Mesendoderm (in vitro differentiated cells): ENCODE measurements at regions not wholly inside any gene's neighbourhood (a gene's known extent, or its start where the extent isn't known, plus 50 kb on each side); places are given as distances from the start of the nearest gene placed in this dataset.
"Not testable (repeated sequence)": the region's sequence is repeated elsewhere in the genome, so short reads cannot be mapped to it uniquely, and the experiment has no call there.

Source experiments
- DNase-seq: peaks from one replicate; pipeline ENCODE4 v3.0.0; 2013
- H2AK5ac ChIP-seq: 2 replicates; pipeline ENCODE4 v1.6.1; 2013; ENCODE audit warnings: low read length, inconsistent platforms
- H2BK120ac ChIP-seq: 2 replicates; pipeline ENCODE4 v1.6.1; 2013; ENCODE audit warnings: low read depth, mild to moderate bottlenecking, low read length, moderate library complexity, mixed read lengths
- H2BK15ac ChIP-seq: replicated peaks from 2 replicates; pipeline ENCODE4 v1.6.1; 2013; ENCODE audit warnings: low read depth, mild to moderate bottlenecking, moderate library complexity
- H2BK5ac ChIP-seq: 2 replicates; pipeline ENCODE4 v1.6.1; 2013; ENCODE audit warnings: low read length, inconsistent platforms
- H3K18ac ChIP-seq: 2 replicates; pipeline ENCODE4 v1.6.1; 2013; ENCODE audit warnings: mild to moderate bottlenecking, low read length, mixed read lengths
- H3K23ac ChIP-seq: one replicate; pipeline ENCODE4 v1.6.1; 2013; ENCODE audit warnings: low read length
- H3K27ac ChIP-seq: 2 replicates; pipeline ENCODE4 v1.5.1; 2013; ENCODE audit warnings: low read depth, mild to moderate bottlenecking, inconsistent platforms, low read length, moderate library complexity
- H3K27me3 ChIP-seq: 2 replicates; pipeline ENCODE4 v1.6.1; 2013; ENCODE audit warnings: low read length, control low read depth, mild to moderate bottlenecking, inconsistent platforms; ENCODE audit not compliant: insufficient read depth, poor library complexity
- H3K36me3 ChIP-seq: 2 replicates; pipeline ENCODE4 v1.6.1; 2013; ENCODE audit warnings: low read length, inconsistent platforms; ENCODE audit not compliant: control insufficient read depth, insufficient read depth
- H3K4ac ChIP-seq: one replicate; pipeline ENCODE4 v1.6.1; 2013; ENCODE audit warnings: low read depth, mild to moderate bottlenecking, low read length, moderate library complexity
- H3K4me1 ChIP-seq: 2 replicates; pipeline ENCODE4 v1.6.1; 2013; ENCODE audit warnings: low read depth, low read length, inconsistent platforms; ENCODE audit not compliant: control insufficient read depth
- H3K4me2 ChIP-seq: 2 replicates; pipeline ENCODE4 v1.6.1; 2013; ENCODE audit warnings: low read length
- H3K4me3 ChIP-seq: 2 replicates; pipeline ENCODE4 v1.5.1; 2013; ENCODE audit warnings: mild to moderate bottlenecking, low read length
- H3K56ac ChIP-seq: one replicate; pipeline ENCODE4 v1.6.1; 2013; ENCODE audit warnings: low read length
- H3K79me1 ChIP-seq: 2 replicates; pipeline ENCODE4 v1.6.1; 2013; ENCODE audit warnings: low read length, inconsistent platforms
- H3K79me2 ChIP-seq: 2 replicates; pipeline ENCODE4 v1.6.1; 2013; ENCODE audit warnings: mild to moderate bottlenecking, low read length; ENCODE audit not compliant: control insufficient read depth, insufficient read depth
- H3K9ac ChIP-seq: 2 replicates; pipeline ENCODE4 v1.6.1; 2013; ENCODE audit warnings: low read length, inconsistent platforms
- H4K5ac ChIP-seq: one replicate; pipeline ENCODE4 v1.6.1; 2013; ENCODE audit warnings: low read length
- H4K8ac ChIP-seq: one replicate; pipeline ENCODE4 v1.6.1; 2013; ENCODE audit warnings: low read depth, mild to moderate bottlenecking, control low read depth, low read length, moderate library complexity
- WGBS: extraction: QIAGEN DNeasy Blood & Tissue Kit; methylation state at CpG from one replicate; pipeline ENCODE4 v1.1.7; 2013; ENCODE audit warnings: low lambda C conversion rate, missing lambda C conversion rate; ENCODE audit not compliant: insufficient coverage; ENCODE audit errors: extremely low coverage; 5-methylcytosine and 5-hydroxymethylcytosine counted together

DNA sequence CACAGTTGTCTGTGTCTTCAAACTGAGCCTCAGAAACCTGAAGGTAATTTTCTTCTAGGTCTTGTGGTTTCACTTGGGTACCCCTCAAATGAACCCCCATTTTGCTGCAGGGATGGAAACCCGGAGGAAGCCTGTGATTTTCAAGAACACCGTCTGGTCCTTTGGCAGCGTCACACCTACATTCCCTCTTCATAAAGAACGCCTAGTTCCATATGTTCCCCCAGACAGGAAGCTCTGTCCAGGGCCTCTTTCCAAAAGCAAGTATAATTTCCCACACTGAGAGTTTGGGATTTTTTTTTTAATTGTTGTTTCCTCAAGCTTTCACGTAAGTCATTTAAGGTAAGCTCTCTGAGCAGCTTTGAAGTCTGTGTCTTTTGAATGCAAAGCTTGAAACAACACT is 515.0 kb downstream of the TMEM114 start:
- Histone ChIP-seq H3K79me2 (no peaks in the 10 kb centered on the region), H3K23ac (no peak overlapping the region), H3K4ac (no peak overlapping the region), H3K9ac (no peak overlapping the region), H3K4me3 (no peak overlapping the region), H3K79me1 (no peaks in the 10 kb centered on the region), H2BK15ac (no peak overlapping the region), H2BK5ac (no peak overlapping the region), H3K27ac (no peak overlapping the region), H2BK120ac (no peak overlapping the region), H4K8ac (no peak overlapping the region), H3K36me3 (no peaks in the 10 kb centered on the region), H3K27me3 (no peaks in the 10 kb centered on the region), H4K5ac (no peak overlapping the region), H3K4me2 (no peak overlapping the region), H3K56ac (no peak overlapping the region), H3K4me1 (no peaks in the 10 kb centered on the region), H2AK5ac (no peak overlapping the region), H3K18ac (no peak overlapping the region)
- DNase-seq: no peak
- no CpG with 5 or more reads among the region's 5 CpGs for WGBS

DNA sequence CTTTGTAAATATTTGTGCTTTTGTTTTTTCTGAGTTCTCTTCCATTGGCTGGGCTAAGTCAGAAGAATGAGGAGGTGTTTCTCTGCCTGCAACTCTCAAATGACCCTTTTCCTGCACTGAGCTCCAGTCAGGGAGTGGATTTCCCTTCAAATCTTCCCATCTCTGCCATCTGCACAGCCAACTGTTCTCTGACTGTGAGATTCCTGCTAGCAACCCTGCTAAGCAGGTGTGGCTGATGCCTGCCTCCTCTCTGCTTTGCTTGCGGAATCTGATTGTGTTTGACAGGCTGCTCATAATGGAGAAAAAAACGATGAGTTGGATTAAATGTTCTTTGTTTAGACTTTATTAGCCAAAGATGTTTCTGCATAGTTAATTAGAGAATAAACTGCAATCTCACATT is 519.8 kb downstream of the TMEM114 start:
- Histone ChIP-seq H3K4ac (no peak overlapping the region), H3K4me2 (no peak overlapping the region), H2BK5ac (no peak overlapping the region), H3K79me2 (no peaks in the 10 kb centered on the region), H3K9ac (no peak overlapping the region), H3K27me3 (no peaks in the 10 kb centered on the region), H3K36me3 (no peaks in the 10 kb centered on the region), H3K79me1 (no peaks in the 10 kb centered on the region), H3K18ac (no peak overlapping the region), H4K5ac (no peak overlapping the region), H2BK15ac (no peak overlapping the region), H3K56ac (no peak overlapping the region), H2BK120ac (no peak overlapping the region), H3K27ac (no peak overlapping the region), H3K4me1 (no peaks in the 10 kb centered on the region), H3K4me3 (no peak overlapping the region), H2AK5ac (no peak overlapping the region), H3K23ac (no peak overlapping the region), H4K8ac (no peak overlapping the region)
- WGBS: no CpG with 5 or more reads among the region's 2 CpGs
- no peak for DNase-seq

DNA sequence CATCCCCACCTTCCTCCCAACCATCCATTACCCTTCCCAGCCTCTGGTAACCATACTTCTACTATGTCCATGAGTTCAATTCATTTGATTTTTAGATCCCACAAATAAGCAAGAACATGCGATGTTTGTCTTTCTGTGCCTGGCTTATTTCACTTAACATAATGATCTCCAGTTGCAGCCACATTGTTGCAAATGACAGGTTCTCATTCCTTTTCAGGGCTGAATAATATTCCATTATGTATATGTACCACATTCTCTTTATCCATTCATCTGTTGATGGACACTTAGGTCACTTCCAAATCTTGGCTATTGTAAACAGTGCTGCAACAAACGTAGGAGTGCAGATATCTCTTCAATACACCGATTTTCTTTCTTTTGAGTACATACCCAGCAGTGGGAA is 522.1 kb downstream of the TMEM114 start:
- not testable (repeated sequence) for H3K4ac ChIP-seq, H4K8ac ChIP-seq, H3K9ac ChIP-seq, DNase-seq, H3K56ac ChIP-seq, H3K4me1 ChIP-seq, H3K79me2 ChIP-seq, H4K5ac ChIP-seq, H3K18ac ChIP-seq, H3K4me2 ChIP-seq, H2AK5ac ChIP-seq, H2BK15ac ChIP-seq, H3K27ac ChIP-seq, H3K23ac ChIP-seq, H3K79me1 ChIP-seq, H3K36me3 ChIP-seq, H2BK5ac ChIP-seq, H3K4me3 ChIP-seq, H2BK120ac ChIP-seq, H3K27me3 ChIP-seq
- WGBS: no CpG with 5 or more reads among the region's 3 CpGs

DNA sequence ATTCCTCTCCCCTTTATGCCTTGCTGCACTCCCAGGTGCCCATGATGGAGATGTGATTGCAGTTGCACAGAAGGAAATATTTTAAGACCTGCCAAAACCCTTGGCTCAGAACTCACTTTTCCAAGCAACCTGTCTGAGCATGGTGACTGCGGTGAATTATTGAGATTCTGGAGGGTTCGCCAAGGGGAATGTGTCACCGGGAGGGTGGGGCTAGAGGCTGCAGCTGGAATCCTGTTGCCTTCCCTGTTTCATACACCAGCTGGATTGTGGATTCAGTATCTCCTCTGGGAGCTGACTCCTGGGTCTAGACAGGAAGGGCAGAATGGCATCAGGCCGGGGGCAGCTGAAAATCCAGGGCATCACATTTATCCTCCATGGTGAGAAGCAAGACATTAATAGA is 527.2 kb downstream of the TMEM114 start:
- Histone ChIP-seq H3K79me2 (no peaks in the 10 kb centered on the region), H2BK5ac (no peak overlapping the region), H2AK5ac (no peak overlapping the region), H3K23ac (no peak overlapping the region), H3K79me1 (no peaks in the 10 kb centered on the region), H3K18ac (no peak overlapping the region), H3K9ac (no peak overlapping the region), H2BK15ac (no peak overlapping the region), H3K4me3 (no peak overlapping the region), H4K8ac (no peak overlapping the region), H3K27ac (no peak overlapping the region), H3K4me1 (no peaks in the 10 kb centered on the region), H4K5ac (no peak overlapping the region), H3K4me2 (no peak overlapping the region), H2BK120ac (no peak overlapping the region), H3K56ac (no peak overlapping the region), H3K27me3 (no peaks in the 10 kb centered on the region), H3K36me3 (no peaks in the 10 kb centered on the region), H3K4ac (no peak overlapping the region)
- DNase-seq: peak; percentile 18
- no CpG with 5 or more reads among the region's 4 CpGs for WGBS

DNA sequence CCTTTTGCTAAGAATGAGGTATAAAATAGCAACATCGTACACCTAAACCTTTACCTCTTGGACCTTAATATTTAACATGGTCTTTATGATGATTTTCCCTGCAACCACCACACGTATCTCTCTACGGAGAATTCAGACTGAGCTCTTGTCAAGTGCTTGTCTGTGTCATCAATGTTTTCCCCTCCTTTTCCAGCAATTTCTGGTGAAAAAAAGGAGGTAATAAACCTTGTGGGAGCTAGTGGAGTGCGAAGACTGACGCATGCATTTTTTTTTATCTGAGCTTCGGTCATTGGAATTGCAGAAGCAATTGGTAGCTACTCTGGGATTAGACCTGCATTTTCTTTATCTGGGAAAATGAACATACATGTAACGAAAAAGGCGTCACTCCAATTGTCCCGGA is 527.6 kb downstream of the TMEM114 start:
- H3K27ac ChIP-seq: no peak overlapping the region
- WGBS: no CpG with 5 or more reads among the region's 9 CpGs
- H3K36me3 ChIP-seq: no peaks in the 10 kb centered on the region

DNA sequence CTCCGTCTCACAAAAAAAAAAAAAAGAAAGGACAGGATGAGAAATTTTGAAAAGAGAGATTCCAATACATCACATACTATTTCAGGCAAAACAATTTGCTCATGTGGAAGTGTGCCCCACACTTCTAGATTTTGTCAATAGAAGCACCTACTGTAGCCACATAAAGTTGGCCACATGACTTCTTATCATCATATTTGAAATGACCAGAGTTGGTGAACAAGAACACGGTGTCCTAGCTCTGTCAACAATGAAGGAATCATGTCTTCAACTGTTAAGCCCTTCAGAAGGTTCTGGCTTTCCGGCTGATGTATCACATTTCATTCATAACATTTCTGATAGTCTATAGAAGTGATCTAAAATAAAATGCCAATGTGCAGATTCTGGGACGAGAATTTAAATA is 534.5 kb downstream of the TMEM114 start:
- WGBS: no CpG with 5 or more reads among the region's 4 CpGs
- H2BK5ac ChIP-seq: no peak overlapping the region
- H2BK15ac ChIP-seq: no peak overlapping the region
- no peak overlapping the region for H4K5ac ChIP-seq
- no peak overlapping the region for H3K4ac ChIP-seq
- no peak overlapping the region for H3K23ac ChIP-seq
- no peak overlapping the region for H3K4me3 ChIP-seq
- H3K27me3 ChIP-seq: no peaks in the 10 kb centered on the region
- H3K27ac ChIP-seq: no peak overlapping the region
- H3K79me1 ChIP-seq: no peaks in the 10 kb centered on the region
- H4K8ac ChIP-seq: no peak overlapping the region
- H2AK5ac ChIP-seq: no peak overlapping the region
- H3K4me1 ChIP-seq: no peaks in the 10 kb centered on the region
- no peak overlapping the region for H3K18ac ChIP-seq
- no peak overlapping the region for H3K4me2 ChIP-seq
- no peak overlapping the region for H3K9ac ChIP-seq
- no peaks in the 10 kb centered on the region for H3K79me2 ChIP-seq
- H2BK120ac ChIP-seq: no peak overlapping the region
- no peak for DNase-seq
- no peaks in the 10 kb centered on the region for H3K36me3 ChIP-seq
- no peak overlapping the region for H3K56ac ChIP-seq

More for the DNA sequence above, 527.6 kb downstream of the TMEM114 start:
- H3K23ac ChIP-seq: no peak overlapping the region
- H3K4ac ChIP-seq: no peak overlapping the region
- no peaks in the 10 kb centered on the region for H3K79me1 ChIP-seq
- H3K18ac ChIP-seq: no peak overlapping the region
- no peak overlapping the region for H2BK5ac ChIP-seq
- no peak overlapping the region for H2AK5ac ChIP-seq
- H3K9ac ChIP-seq: no peak overlapping the region
- H3K4me2 ChIP-seq: no peak overlapping the region
- H2BK120ac ChIP-seq: no peak overlapping the region
- H3K4me1 ChIP-seq: no peaks in the 10 kb centered on the region
- no peaks in the 10 kb centered on the region for H3K79me2 ChIP-seq
- no peak overlapping the region for H4K5ac ChIP-seq
- no peak overlapping the region for H2BK15ac ChIP-seq
- no peak for DNase-seq
- no peaks in the 10 kb centered on the region for H3K27me3 ChIP-seq
- no peak overlapping the region for H3K4me3 ChIP-seq
- no peak overlapping the region for H4K8ac ChIP-seq
- H3K56ac ChIP-seq: no peak overlapping the region
